ENCODE measurements at regions not wholly inside any gene's neighbourhood (a gene's known extent, or its start where the extent isn't known, plus 50 kb on each side); places are given as distances from the start of the nearest gene placed in this dataset.
A peak's percentile ranks its signal among the peaks of the same experiment; 100 is the strongest.

GRCh38 chr2:120441744-120442471, 96.0 kb downstream of the INHBB start (continued):
- 0 out of 2 replicates have a peak, but pooled peaks have one; percentile 35 for TF ChIP-seq ZNF704 (CRISPR knock-in tag; IDR thresholded peaks at IDR 0.05; ENCODE audit: borderline replicate concordance)
- no peak for TF ChIP-seq RFXAP (CRISPR knock-in tag; IDR thresholded peaks at IDR 0.05; ENCODE audit: borderline replicate concordance)
- TF ChIP-seq FOXP1 (IDR thresholded peaks at IDR 0.05) = no peak
- no peak for TF ChIP-seq FOXP1 (CRISPR knock-in tag; IDR thresholded peaks at IDR 0.05)
- TF ChIP-seq EHMT2 (IDR thresholded peaks at IDR 0.05; ENCODE audit: borderline replicate concordance, low read depth, low read length) = no peak
- no peak for TF ChIP-seq PAF1 (CRISPR knock-in tag; IDR thresholded peaks at IDR 0.05)
- no peak for TF ChIP-seq ARID3A (IDR thresholded peaks at IDR 0.05; ENCODE audit: low read depth, low read length)
- TF ChIP-seq CENPX (CRISPR knock-in tag; IDR thresholded peaks at IDR 0.05) = no peak
- TF ChIP-seq SALL2 (CRISPR knock-in tag; IDR thresholded peaks at IDR 0.05) = peak; percentile 65; the same call in 1 of the 2 replicates
- no peak for TF ChIP-seq ZNF33B (CRISPR knock-in tag; IDR thresholded peaks at IDR 0.05)
- no peak for TF ChIP-seq ZNF260 (CRISPR knock-in tag; IDR thresholded peaks at IDR 0.05; ENCODE audit: borderline replicate concordance, low read depth)
- peak; percentile 34; the same call in 1 of the 2 replicates for TF ChIP-seq ZNF770 (CRISPR knock-in tag; IDR thresholded peaks at IDR 0.05)
- no peak for TF ChIP-seq ZNF816 (CRISPR knock-in tag; IDR thresholded peaks at IDR 0.05; ENCODE audit: borderline replicate concordance)
- no peak for TF ChIP-seq RBAK (CRISPR knock-in tag; IDR thresholded peaks at IDR 0.05)
- TF ChIP-seq E2F2 (CRISPR knock-in tag; IDR thresholded peaks at IDR 0.05; ENCODE audit: borderline replicate concordance) = no peak
- TF ChIP-seq ZNF563 (CRISPR knock-in tag; IDR thresholded peaks at IDR 0.05) = no peak
- TF ChIP-seq NFE2 (CRISPR knock-in tag; IDR thresholded peaks at IDR 0.05) = no peak
- no peak for TF ChIP-seq CHD4 (IDR thresholded peaks at IDR 0.05; ENCODE audit: borderline replicate concordance, low read length)
- TF ChIP-seq ZBTB3 (CRISPR knock-in tag; IDR thresholded peaks at IDR 0.05; ENCODE audit: borderline replicate concordance, low read depth) = no peak
- 0 out of 2 replicates have a peak, but pooled peaks have one; percentile 46 for TF ChIP-seq REL (CRISPR knock-in tag; conservative IDR thresholded peaks at IDR 0.05)
- peak; percentile 47; the same call in 1 of the 2 replicates for TF ChIP-seq PITX1 (CRISPR knock-in tag; IDR thresholded peaks at IDR 0.05)
- TF ChIP-seq SMAD1 (CRISPR knock-in tag; IDR thresholded peaks at IDR 0.05; ENCODE audit: borderline replicate concordance, low read depth) = no peak
- no peak for TF ChIP-seq GTF3A (CRISPR knock-in tag; conservative IDR thresholded peaks at IDR 0.05)
